ENCODE measurements at regions not wholly inside any gene's neighbourhood (a gene's known extent, or its start where the extent isn't known, plus 50 kb on each side); places are given as distances from the start of the nearest gene placed in this dataset.

GRCh38 chr4:189302719-189303118 is 638.0 kb upstream of the FRG1 start:
- no peaks in the 10 kb centered on the region for H3K27me3 ChIP-seq (ENCODE audit: insufficient read depth, low read length)
- H3K9ac ChIP-seq (ENCODE audit: low read length), result no peak overlapping the region
- H3K9me2 ChIP-seq (ENCODE audit: insufficient read depth), result no peaks in the 10 kb centered on the region
- H3K9me3 ChIP-seq (ENCODE audit: control insufficient read depth in 1 of 2, insufficient read depth in 1 of 2, low read depth in 1 of 2, low read length in 2 of 2), result no peaks in the 10 kb centered on the region
- H3K4me3 ChIP-seq (replicated peaks in 1 of 2; ENCODE audit: low read depth in 1 of 2, low read length in 2 of 2), result no peak overlapping the region
- DNase-seq (ENCODE audit: low read depth, low spot score) (no peak), ATAC-seq (no peak)
- H4K20me1 ChIP-seq (ENCODE audit: insufficient read depth), result no peaks in the 10 kb centered on the region
- H3K4me1 ChIP-seq (ENCODE audit: control insufficient read depth in 1 of 2, insufficient read depth in 2 of 2, low read length in 2 of 2), result no peaks in the 10 kb centered on the region
- no peaks in the 10 kb centered on the region for H3K36me3 ChIP-seq (ENCODE audit: control insufficient read depth in 1 of 2, insufficient read depth in 2 of 2, low read length in 2 of 2)
- no peak overlapping the region for H3K27ac ChIP-seq (ENCODE audit: low read depth, low read length)
- BruUV-seq (replicated peaks), result no TSS peak
- TF ChIP-seq EGR1 (IDR thresholded peaks at IDR 0.05; ENCODE audit: low read depth) (no peak), EZH2phosphoT487 (IDR thresholded peaks at IDR 0.05; ENCODE audit: borderline replicate concordance) (no peak), ZFX (IDR thresholded peaks at IDR 0.05) (no peak), SRF (IDR thresholded peaks at IDR 0.05; ENCODE audit: low read depth) (no peak), CEBPB (IDR thresholded peaks at IDR 0.05; ENCODE audit: low read depth) (no peak), CTCF (IDR thresholded peaks at IDR 0.05 in 2 of 3, conservative IDR thresholded peaks at IDR 0.05 in 1 of 3; ENCODE audit: borderline replicate concordance in 1 of 3, insufficient read depth in 1 of 3, low read depth in 2 of 3, low read length in 2 of 3) (no peak), FOSL1 (IDR thresholded peaks at IDR 0.05; ENCODE audit: low read depth) (no peak), YY1 (IDR thresholded peaks at IDR 0.05; ENCODE audit: extremely low read depth, insufficient replicate concordance, low read depth, low read length) (no peak), EZH2 (IDR thresholded peaks at IDR 0.05) (no peak), SP1 (IDR thresholded peaks at IDR 0.05; ENCODE audit: low read depth) (no peak), CBX3 (IDR thresholded peaks at IDR 0.05; ENCODE audit: low read depth) (no peak), REST (IDR thresholded peaks at IDR 0.05; ENCODE audit: low read depth) (no peak)
- TF ChIP-seq, protein P1, sequence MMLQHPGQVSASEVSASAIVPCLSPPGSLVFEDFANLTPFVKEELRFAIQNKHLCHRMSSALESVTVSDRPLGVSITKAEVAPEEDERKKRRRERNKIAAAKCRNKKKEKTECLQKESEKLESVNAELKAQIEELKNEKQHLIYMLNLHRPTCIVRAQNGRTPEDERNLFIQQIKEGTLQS (IDR thresholded peaks at IDR 0.05), result no peak
- H3K4me2 ChIP-seq (ENCODE audit: low read length), result no peak overlapping the region
- POLR2A ChIA-PET, result no interaction called here
- no peak overlapping the region for H2AFZ ChIP-seq (ENCODE audit: low read depth, low read length, poor library complexity, severe bottlenecking)
- no peaks in the 10 kb centered on the region for H3K79me2 ChIP-seq (ENCODE audit: insufficient read depth, low read length)
- RAD21 ChIA-PET (ENCODE audit: low non-redundant PET in 1 of 2, low total read pairs in 2 of 2, uncharacterized antibody in 2 of 2, unreplicated experiment in 2 of 2), result no interaction called here
- CTCF ChIA-PET, result interaction anchor here (0.7 kb wide), 1 partner anchor 98 kb away, joined by 7 read pairs; no protein-coding TSS in a partner anchor
- intact Hi-C loops (cut with micrococcal nuclease), result no loop called here
